ENCODE measurements at regions not wholly inside any gene's neighbourhood (a gene's known extent, or its start where the extent isn't known, plus 50 kb on each side); places are given as distances from the start of the nearest gene placed in this dataset.

DNA sequence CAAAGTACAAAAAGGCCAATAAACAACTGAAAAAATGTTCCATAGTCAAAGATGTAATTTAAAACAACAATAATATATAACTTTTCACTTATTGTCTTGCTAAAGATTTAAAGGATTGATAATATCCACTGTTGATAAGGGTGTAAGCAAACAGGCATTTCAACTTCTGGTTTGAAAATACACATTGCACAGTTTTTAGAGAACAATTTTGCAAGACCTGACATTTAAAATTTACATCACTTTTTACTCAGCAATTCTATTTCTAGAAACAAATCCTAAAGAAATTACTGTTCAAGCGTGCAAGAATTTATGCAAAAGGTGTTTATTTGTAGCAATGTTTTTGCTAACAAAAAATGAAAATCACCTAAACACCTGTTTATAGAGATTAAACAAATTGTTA is 120.4 kb downstream of the TDRD15 start:
- TF ChIP-seq, protein P1, sequence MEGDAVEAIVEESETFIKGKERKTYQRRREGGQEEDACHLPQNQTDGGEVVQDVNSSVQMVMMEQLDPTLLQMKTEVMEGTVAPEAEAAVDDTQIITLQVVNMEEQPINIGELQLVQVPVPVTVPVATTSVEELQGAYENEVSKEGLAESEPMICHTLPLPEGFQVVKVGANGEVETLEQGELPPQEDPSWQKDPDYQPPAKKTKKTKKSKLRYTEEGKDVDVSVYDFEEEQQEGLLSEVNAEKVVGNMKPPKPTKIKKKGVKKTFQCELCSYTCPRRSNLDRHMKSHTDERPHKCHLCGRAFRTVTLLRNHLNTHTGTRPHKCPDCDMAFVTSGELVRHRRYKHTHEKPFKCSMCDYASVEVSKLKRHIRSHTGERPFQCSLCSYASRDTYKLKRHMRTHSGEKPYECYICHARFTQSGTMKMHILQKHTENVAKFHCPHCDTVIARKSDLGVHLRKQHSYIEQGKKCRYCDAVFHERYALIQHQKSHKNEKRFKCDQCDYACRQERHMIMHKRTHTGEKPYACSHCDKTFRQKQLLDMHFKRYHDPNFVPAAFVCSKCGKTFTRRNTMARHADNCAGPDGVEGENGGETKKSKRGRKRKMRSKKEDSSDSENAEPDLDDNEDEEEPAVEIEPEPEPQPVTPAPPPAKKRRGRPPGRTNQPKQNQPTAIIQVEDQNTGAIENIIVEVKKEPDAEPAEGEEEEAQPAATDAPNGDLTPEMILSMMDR (IDR thresholded peaks at IDR 0.05) = no peak
- TF ChIP-seq POLR2A (IDR thresholded peaks at IDR 0.05) = no peak
- no peak for TF ChIP-seq POLR2AphosphoS5 (IDR thresholded peaks at IDR 0.05)
